SIG-M5 (cell line): ENCODE measurements at regions not wholly inside any gene's neighbourhood (a gene's known extent, or its start where the extent isn't known, plus 50 kb on each side); places are given as distances from the start of the nearest gene placed in this dataset.
"Not testable (repeated sequence)": the region's sequence is repeated elsewhere in the genome, so short reads cannot be mapped to it uniquely, and the experiment has no call there.

Experiments
- DNase-seq: peaks from one replicate; lab custom pipeline; 2025; lab: John Stamatoyannopoulos, UW

DNA sequence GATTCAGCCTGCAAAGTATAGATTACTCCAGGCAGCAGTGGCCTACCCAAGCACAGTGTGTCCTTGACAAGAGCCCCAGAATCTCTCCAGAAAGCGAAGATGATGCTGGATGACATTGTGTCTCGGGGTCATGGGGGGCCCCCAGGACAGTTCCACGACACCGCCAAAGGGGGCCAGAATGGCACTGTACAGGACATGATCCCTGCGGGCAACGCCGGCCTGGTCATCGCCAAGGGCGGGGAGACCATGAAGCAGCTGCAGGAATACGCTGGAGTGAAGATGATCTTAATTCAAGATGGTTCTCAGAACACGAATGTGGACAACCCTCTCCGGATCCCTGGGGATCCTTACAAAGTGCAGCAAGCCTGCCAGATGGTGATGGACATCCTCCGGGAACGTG is 107.0 kb upstream of the MTAP start:
- DNase-seq = no peak

GRCh38 chr9:21695874-21696341 is 106.5 kb upstream of the MTAP start:
- no peak for DNase-seq

DNA sequence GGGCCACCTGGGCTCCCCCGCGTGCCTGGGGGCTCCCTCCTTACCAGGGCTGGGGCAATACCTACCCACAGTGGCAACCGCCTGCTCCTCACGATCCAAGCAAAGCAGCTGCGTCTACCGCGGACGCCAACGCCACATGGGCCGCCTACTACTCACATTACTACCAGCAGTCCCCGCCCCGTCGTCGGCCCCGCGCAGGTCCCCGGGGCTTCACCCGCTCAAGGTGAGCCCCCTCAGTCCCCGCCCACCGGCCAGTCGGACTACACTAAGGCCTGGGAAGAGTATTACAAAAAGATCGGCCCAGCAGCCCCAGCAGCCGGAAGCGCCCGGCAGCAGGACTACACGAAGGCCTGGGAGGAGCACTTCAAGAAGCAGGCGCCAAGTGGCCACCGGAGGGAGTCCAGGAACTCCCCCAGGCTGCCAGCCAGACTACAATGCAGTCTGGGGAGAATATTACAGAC is 106.0 kb upstream of the MTAP start:
- no peak for DNase-seq

GRCh38 chr9:21708260-21708711 is 94.2 kb upstream of the MTAP start:
- DNase-seq = no peak

DNA sequence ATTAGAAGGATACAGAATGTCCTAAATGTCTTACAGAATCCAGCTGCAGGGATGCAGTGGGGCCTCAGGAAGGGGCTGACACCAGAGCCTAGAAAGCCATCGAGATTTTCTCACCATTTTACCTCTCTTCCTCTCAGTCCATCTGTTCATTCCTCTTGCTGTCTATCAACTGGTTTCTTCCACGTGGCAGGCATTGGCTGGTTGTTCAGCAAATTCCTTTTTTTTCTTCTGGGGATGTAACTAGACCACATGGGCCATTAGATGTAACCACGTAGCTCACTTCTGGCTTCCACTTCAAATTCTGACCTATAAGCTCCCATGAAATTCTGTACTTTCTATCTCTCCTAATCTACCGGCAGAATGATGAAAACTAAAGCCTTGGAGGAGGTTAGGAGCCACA is 93.6 kb upstream of the MTAP start:
- DNase-seq = no peak

DNA sequence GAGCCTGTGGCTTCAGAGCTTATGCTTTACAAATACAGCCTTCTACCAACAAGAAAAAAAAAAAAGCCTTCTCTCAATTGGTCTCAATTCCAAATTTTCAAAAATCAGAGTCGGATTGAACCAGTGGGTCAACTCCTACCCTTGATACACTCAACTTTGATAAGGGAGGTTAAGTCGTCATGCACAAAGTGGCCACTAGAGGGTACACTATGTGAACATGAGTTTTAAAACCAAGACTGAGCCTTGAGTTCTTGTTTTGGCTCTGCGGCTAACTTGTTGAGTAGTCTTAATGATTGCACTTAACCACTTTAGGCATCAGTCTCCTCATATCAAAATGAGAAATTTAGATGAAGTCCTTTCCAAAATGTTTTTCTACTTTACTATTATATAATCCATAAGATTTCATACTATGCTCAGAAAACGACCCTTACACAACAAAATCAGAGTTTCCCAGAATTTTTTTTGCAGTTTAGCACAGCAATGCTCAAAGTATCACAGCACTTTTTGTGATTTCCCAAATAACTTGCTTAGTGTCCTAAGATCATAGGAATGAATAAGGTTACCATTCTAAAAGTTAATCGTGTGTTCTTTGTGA is 92.9 kb upstream of the MTAP start:
- DNase-seq = no peak

- no peak for DNase-seq
These were observed 91.8 kb upstream of the MTAP start for GRCh38 chr9:21710548-21711191.

GRCh38 chr9:21711504-21711903 is 90.9 kb upstream of the MTAP start:
- DNase-seq = no peak

DNA sequence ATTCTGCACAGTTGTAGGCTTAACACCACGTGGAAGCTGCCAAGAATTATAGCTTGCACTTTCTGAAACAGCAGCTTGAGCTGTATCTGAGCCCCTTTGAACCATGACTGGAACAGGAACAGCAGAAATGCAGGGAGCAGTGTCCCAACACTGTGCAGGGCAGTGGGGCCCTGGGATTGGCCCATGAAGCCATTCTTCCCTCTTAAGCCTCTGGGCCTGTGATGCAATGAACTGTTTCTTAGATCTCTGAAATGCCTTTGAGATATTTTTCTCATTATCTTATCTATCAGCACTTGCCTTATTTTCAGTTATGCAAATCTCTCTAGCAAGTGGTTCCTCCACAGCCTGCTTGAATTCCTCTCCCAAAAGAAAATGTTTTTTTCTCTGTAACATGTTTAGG is 87.0 kb upstream of the MTAP start:
- DNase-seq = no peak

GRCh38 chr9:21720758-21721157 is 81.7 kb upstream of the MTAP start:
- no peak for DNase-seq

- not testable (repeated sequence) for DNase-seq
These were observed 75.0 kb upstream of the MTAP start for GRCh38 chr9:21727411-21727810.

DNA sequence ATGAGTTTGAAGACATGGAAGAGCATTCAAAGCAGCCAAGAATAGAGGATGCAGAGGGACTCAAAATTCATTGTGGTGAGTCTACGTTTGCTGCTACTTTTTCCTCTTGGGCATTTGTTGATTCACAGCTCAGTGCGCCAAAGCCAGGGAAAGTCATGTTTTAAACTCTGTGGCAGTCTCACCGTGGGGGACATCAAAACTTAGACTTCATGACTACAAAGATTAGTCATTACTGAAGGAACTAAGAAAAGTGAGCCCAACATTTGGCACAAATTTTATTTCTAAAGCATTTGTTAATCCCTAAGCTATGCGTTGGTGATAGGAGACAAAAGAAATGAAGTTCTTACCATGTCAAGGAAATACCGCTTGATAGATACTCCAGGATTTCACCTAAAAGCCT is 73.7 kb upstream of the MTAP start:
- no peak for DNase-seq

DNA sequence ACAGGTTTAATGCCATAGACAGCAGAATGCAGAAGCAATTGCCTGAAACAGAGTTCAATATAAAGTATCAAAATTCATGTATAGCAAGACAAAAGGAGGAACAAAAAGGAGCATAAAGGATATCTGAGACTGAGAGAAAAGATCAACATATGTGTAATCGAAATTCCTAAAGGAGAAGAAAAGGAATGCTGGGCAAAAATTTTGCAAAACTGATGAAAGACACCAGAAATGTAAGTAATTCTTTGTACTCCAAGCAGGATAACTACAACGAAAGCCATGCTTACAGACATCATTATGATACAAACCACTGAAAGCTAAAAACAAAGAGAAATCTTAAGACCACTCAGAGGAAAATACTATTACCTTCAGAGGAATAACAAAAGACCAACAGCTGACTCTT is 72.8 kb upstream of the MTAP start:
- no peak for DNase-seq

- DNase-seq = no peak
These were observed 71.5 kb upstream of the MTAP start for GRCh38 chr9:21730899-21731298.

DNA sequence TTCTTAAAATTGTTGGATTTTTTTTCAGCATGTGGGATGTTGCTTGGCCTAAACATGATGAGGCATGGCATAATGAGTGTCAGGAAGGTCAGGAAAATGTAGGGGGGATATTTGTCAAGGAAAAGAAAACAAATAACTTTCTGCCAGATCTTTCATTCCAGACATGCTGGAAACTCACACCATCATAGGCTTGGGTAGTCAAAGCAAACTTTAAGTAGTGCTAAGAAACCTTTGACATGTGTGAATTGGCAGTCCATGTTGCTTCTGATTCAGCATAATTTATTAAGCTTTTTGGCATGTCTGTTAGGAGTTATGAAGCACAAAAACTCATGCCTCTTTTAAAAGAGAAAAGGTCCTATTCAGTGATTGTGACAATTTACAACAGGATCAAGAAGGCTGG is 61.3 kb upstream of the MTAP start:
- DNase-seq = no peak

GRCh38 chr9:21744320-21744719 is 58.1 kb upstream of the MTAP start:
- DNase-seq = no peak

GRCh38 chr9:21744841-21745240 is 57.6 kb upstream of the MTAP start:
- peak; percentile 34 for DNase-seq

- DNase-seq = no peak
These were observed 55.9 kb upstream of the MTAP start for GRCh38 chr9:21746550-21746949.

DNA sequence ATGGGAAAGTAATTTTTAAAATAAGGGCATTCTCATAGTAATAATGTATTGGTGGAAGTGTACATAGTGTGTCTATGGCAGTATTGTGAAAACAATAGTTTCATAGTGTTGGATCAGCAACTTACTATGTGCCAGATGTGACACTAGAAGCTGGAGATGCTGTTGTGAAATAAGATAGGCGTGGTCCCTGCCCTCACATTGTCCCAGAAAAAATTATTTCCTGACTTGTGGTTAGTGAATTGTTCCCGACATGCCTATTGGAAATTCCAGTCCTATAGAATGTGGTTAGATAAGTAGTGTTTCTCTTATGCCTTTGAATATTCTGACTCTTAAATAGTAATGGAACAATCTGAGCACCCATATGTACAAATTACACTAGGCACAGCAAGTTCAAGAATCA is 55.3 kb upstream of the MTAP start:
- DNase-seq = no peak

DNA sequence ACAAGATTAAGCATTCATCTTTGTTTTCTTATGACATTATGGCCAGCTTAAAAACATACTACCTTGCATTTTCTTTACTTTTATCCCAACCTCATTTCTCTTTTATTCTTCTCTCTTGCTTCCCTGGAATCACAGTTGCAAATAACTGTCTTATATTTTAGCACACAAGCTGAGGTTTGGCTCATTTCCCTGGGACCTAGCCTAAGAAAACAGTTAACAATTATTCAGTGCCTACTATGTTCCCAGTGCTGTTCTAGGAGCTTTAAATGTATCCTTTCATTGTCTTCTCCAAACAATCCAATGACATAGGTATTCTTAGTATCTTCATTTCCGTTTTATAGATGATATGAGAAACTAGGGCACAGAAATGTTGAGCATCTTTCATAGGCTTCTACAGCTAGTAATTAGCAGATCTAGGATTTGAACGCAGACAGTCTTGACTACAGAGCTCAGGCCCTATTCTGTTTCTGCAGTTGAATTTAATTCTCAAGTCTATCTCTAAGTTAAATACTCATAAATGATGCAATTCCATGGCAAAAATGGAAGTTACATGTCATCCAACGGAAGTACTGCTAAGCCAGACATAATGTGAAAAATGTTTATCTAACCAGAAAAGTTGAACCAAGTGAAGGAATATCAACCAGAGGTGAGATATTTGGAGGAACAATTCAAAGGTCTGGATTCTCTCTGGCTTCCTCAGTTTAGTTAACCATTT is 52.3 kb upstream of the MTAP start:
- no peak for DNase-seq

DNA sequence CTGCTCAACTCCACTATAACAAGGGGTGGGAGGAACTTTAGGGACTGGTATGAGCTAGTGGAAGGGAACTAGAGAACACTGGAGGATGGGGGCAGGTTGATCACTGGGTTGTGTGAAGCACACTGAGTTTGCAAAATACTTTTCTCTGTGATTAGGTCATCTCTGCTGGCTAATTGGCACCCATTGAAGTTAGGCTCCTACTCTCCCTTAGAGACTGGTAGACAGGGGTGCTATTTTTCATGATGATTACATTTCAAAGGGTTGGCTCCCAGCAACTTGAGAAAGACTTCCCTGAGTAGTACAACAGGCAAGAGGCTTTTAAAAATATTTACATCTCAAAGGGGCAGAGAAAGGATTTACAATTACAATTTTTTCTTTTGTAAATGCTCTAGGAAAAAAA is 50.4 kb upstream of the MTAP start:
- no peak for DNase-seq
